HG03575 (cell line): ENCODE measurements at regions not wholly inside any gene's neighbourhood (a gene's known extent, or its start where the extent isn't known, plus 50 kb on each side); places are given as distances from the start of the nearest gene placed in this dataset.

Experiments
- ATAC-seq: cut with Tn5 transposase; IDR thresholded peaks from one replicate; pipeline ENCODE4 v1.9.1; 2021; ENCODE audit not compliant: unreplicated experiment, insufficient number of reproducible peaks, low FRiP score; ENCODE audit errors: extremely low read depth

DNA sequence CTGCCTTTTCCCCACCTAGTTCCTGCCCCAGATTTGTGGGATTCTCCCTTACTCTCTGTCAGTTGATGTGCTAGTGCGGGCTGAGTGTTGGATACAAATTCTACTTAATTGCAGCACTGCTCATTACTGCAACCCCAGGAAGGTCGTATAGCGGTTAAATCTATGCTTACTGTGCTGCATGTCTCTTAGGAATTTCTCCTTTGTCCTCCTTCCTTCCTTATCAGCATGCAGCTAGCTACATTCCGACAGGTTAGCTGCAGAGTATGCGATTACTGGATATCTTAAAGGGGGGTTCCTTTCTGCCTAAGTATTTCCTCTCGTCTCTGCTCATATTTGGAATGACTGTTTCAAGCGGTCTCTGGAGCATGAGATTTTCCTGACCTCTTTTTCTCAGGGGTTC lies 662.8 kb downstream of the TLL1 start:
- ATAC-seq: no peak

DNA sequence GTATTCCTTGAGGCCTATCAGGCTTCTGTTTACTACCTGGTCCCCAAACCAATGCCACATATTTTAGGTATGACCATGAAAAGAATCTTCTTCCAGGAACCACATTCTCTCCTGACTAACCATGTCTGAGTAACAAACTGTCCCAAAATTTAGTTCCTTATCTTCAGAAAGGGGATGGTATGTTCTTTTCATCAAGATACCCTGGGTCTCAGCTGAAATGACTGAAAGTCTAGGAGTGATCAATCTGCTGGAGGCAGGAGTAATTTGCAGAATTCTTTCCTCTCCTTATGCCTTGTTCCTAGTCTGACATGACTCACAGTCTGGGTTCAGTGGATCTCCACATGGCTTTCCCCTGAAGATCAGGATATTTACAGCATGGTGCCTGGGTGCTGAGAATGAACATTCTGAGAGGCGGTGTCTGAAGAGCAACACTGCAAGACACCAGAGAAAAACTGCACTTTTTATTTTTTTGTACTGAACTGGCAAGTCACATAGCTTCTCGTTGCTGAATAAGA lies 665.5 kb downstream of the TLL1 start:
- ATAC-seq: no peak

GRCh38 chr4:166546009-166546408 lies 673.0 kb downstream of the TLL1 start:
- no peak for ATAC-seq

DNA sequence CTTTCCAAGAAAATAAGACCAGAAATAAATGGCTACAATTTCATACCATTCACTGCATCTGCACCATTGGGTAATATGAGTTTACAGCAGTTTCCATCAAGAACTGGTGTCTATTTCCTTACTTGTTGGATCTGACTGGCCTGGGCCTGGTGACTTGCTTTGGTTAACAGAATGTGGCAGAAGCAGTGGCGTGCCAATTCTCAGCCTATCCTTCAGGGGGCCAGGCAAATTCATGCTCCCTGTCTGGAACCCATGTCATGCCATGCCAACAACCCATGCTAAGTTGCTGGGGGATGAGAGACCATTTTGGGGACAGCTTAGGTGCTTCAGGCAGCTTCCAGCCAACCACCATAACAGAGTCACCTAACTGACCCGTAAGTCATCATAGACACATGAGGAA lies 656.7 kb downstream of the SPOCK3 start:
- no peak for ATAC-seq

GRCh38 chr4:166585491-166585890 lies 648.8 kb downstream of the SPOCK3 start:
- no peak for ATAC-seq

DNA sequence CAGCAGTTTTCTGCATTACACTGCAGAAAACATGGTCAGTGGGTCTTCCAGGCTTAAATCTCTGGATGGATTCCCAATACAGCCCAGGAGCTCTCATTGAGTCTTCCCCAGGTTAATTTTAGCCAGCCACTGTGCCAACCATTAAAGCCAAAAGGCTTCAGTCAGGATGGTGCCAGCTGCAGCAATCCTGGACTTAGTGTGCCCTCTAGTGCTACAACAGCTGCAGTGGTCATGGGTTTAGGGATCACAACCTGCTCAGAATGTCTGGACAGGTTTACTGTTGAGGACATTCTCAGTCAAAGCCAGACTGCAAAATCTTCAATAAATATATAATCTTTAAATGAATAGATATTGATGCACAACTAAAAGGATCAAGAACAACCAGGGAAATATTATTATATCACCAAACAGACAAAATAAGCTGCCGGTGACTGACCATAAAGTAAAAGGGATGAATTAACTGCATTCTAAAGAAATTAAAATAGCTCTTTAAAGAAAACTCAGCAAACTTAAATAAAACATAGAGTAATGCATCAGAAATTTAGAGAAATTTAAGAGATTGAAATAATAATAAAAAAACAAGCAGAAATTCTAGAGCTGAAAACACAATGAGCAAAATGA lies 639.9 kb downstream of the SPOCK3 start:
- ATAC-seq: no peak

DNA sequence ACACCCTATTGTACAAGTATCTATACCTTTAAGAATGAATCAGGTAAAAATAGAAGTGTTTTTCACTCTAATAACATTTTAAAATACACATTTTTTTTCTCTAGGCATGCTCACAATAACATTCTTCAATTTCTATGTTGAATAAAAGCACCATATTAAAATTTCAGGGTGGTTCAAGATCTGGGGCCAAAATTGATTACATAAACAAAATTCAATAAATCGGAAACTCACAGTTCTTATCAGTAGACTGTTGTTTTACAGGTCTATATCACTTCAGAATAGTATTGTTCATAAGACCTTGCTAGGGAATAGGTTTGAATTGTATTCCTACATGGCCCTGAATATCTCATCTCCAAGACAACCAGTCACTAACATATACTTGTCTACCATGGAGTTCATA lies 634.0 kb downstream of the SPOCK3 start:
- no peak for ATAC-seq

- ATAC-seq: no peak
Measured at GRCh38 chr4:166602068-166602467, 632.2 kb downstream of the SPOCK3 start.

DNA sequence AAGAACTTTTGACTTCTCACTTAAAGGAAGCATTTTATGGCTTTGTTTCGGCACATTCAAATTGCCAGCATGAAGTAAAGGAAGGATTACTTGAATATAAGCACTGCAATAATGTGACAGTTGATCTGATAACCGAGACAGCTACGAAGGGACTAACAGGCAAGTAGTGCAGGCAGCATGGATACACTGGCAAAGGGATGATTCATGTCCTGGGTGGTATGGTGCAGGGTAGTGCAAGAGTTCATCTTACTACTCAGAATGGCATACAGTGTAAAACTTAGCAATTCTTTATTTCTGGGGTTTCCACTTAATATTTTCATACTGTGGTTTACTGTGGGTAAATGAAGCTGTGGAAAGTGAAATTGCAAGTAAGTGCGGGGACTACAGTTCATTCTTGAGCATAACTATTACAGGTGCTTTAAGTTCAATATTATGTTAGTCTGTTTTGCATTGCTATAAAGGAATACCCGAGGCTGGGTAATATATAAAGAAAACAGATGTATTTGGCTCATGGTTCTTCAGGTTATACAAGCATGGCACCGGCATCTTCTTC lies 611.8 kb downstream of the SPOCK3 start:
- no peak for ATAC-seq

- no peak for ATAC-seq
Measured at GRCh38 chr4:166625018-166625637, 609.2 kb downstream of the SPOCK3 start.

DNA sequence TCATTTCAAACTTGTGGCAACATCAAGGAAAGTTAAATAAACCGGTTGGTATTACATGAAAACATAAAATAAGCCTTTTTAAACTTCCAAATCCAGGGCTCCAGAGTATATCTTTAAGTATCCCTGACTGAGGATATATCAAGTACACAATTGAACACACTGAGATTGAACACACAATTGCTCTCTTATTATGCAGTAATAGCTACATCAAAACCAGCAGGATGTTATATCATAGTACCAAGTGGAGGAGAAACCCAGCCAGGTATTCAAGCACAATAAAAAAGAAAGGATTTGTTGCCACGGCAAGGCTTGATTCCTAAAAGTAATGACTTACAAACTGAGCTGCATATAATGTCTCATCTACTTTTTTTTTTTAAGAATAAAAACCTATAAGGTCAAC lies 605.8 kb downstream of the SPOCK3 start:
- no peak for ATAC-seq

DNA sequence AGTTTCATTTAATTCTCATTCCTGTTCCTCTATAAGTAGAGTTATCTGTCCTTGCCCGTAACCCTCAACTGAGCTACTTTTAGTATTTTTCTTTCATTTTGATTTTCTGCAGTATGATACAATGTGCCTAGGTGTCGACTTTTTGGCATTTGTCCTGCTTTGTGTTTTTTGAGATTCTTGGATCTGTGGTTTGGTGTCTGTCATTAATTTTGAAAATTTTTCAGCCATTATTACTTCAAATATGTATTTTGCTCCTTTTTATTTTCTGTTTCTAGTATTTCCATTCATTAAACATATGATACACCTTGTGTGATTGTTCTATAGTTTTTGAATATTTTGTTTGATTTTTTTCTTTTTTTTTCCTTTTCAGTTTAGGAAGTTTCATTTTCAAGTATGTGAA lies 598.9 kb downstream of the SPOCK3 start:
- ATAC-seq: no peak

DNA sequence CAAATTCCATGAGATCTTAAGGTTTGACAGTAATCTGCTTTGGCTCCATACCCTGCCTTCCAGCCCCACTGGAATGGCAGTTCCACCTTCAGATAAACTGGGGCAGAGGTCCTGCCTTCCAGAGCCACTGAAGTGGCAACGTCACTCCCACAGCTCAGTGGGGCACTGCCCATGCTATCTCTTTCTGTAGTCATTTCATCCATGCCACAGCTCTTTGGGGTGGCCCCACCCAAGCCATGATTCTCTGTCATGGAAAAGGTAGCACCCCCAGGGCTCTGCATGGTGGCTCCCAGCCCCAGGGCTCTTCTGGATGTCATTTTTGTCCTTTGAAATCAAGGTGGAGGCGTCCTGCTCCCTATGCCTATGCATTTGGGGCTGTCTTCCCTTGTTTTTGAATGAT lies 596.5 kb downstream of the SPOCK3 start:
- no peak for ATAC-seq

GRCh38 chr4:166655231-166655630 lies 579.1 kb downstream of the SPOCK3 start:
- no peak for ATAC-seq

GRCh38 chr4:166655705-166656104 lies 578.6 kb downstream of the SPOCK3 start:
- no peak for ATAC-seq

DNA sequence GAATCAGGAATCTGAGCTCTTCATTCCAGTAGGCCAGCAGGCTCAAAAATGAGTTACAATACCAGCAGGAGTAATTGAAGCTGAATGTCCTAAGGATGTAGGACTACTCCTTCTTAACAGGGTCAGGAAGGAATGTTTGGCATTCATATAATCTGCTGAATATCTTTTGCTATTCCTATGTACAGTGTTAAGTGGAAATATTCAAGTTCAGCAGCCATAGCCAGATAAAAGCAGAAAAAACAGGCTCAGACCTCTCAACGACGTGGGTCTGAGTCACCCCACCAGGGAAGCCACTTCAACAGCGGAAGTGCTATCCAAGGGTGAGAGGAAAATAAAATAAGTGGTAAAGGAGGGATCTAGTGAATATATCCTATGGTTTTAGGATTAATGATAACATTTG lies 577.0 kb downstream of the SPOCK3 start:
- ATAC-seq: no peak

GRCh38 chr4:166658585-166658984 lies 575.7 kb downstream of the SPOCK3 start:
- ATAC-seq: no peak

GRCh38 chr4:166662266-166662843 lies 571.9 kb downstream of the SPOCK3 start:
- ATAC-seq: peak; percentile 81

GRCh38 chr4:166670341-166670740 lies 564.0 kb downstream of the SPOCK3 start:
- no peak for ATAC-seq

- ATAC-seq: no peak
Measured at GRCh38 chr4:166673911-166674310, 560.4 kb downstream of the SPOCK3 start.
